ENCODE measurements at regions not wholly inside any gene's neighbourhood (a gene's known extent, or its start where the extent isn't known, plus 50 kb on each side); places are given as distances from the start of the nearest gene placed in this dataset.

DNA sequence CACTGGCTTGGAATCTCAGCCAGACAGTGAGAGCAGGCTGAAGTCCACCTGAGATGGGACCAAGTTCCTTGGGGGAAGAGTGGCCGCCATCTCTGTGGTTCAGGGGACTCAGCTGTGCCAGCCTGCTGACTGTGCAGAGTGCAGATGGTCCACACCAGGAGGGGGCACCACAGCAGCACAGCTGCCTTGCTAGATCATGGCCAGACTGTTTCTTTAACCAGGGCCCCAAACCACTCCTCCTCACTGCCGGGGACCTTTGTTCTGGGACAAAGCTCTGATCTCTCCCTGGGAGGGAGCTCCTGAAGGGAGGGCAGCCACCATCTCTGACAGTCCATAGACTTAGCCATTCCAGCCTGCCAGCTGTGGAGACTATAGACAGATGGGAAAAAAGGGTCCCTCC is 2189.6 kb downstream of the PCDH7 start:
- TF ChIP-seq, protein P1, sequence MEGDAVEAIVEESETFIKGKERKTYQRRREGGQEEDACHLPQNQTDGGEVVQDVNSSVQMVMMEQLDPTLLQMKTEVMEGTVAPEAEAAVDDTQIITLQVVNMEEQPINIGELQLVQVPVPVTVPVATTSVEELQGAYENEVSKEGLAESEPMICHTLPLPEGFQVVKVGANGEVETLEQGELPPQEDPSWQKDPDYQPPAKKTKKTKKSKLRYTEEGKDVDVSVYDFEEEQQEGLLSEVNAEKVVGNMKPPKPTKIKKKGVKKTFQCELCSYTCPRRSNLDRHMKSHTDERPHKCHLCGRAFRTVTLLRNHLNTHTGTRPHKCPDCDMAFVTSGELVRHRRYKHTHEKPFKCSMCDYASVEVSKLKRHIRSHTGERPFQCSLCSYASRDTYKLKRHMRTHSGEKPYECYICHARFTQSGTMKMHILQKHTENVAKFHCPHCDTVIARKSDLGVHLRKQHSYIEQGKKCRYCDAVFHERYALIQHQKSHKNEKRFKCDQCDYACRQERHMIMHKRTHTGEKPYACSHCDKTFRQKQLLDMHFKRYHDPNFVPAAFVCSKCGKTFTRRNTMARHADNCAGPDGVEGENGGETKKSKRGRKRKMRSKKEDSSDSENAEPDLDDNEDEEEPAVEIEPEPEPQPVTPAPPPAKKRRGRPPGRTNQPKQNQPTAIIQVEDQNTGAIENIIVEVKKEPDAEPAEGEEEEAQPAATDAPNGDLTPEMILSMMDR (IDR thresholded peaks at IDR 0.05), result peak; percentile 20
- TF ChIP-seq EZH2 (IDR thresholded peaks at IDR 0.05), result no peak

Measured in neural progenitor cell (in vitro differentiated cells).